Right cardiac atrium (tissue), 5 donors: ENCODE measurements at regions not wholly inside any gene's neighbourhood (a gene's known extent, or its start where the extent isn't known, plus 50 kb on each side); places are given as distances from the start of the nearest gene placed in this dataset.

Experiments
- ATAC-seq, 2 donors: fragments of 200-7000 bp; cut with Tn5 transposase; one replicate each; pipeline versions ENCODE4 v1.8.0 to v1.9.1; 2020; ENCODE audit warnings: moderate library complexity in 2 of 2, mild to moderate bottlenecking in 1 of 2
- DNase-seq, 3 donors: peaks; one replicate each; pipeline ENCODE4 v3.0.0-alpha.2; 2020
- H3K27ac ChIP-seq: one replicate; pipeline ENCODE4 v1.5.1; 2013; ENCODE audit warnings: mild to moderate bottlenecking, low read length, control low read depth, moderate library complexity
- H3K27me3 ChIP-seq: one replicate; pipeline ENCODE4 v1.6.1; 2013; ENCODE audit not compliant: control insufficient read depth, insufficient read depth
- H3K4me1 ChIP-seq: one replicate; pipeline ENCODE4 v1.6.1; 2013; ENCODE audit warnings: low read length; ENCODE audit not compliant: control insufficient read depth, insufficient read depth
- H3K4me3 ChIP-seq: one replicate; pipeline ENCODE4 v1.5.1; 2013; ENCODE audit warnings: low read length, control low read depth
- H3K9me3 ChIP-seq: one replicate; pipeline ENCODE4 v1.6.1; 2013; ENCODE audit warnings: low read length; ENCODE audit not compliant: control insufficient read depth
- WGBS: extraction: QIAGEN DNeasy Blood & Tissue Kit; methylation state at CpG from one replicate; pipeline ENCODE4 v1.1.7; 2013; 5-methylcytosine and 5-hydroxymethylcytosine counted together
- intact Hi-C, 4 donors: fragments of 100-400 bp; cut with DNase I; formaldehyde crosslinking; loops; one replicate each; pipeline versions ENCODE4 v1.11.0 to v1.14.0; 2022 to 2023
- donor health status: healthy with polysubstance abuse.
- donor health status: DM: no; HTN: yes; CAD: no.
- donor health status: DM: no; HTN: no; CAD: no.
- donor health status: DM: no; HTN: yes; CAD: no; lungs with severe emphysema.
- donor health status: DM: yes; HTN: yes; CAD: no.

GRCh38 chr22:26806445-26807175 lies 149.2 kb downstream of the MIAT start:
- Histone ChIP-seq H3K9me3 (no peaks in the 10 kb centered on the region), H3K27ac (no peak overlapping the region), H3K27me3 (no peaks in the 10 kb centered on the region), H3K4me1 (no peaks in the 10 kb centered on the region), H3K4me3 (no peak overlapping the region)
- 84% methylated on average over 14 of the region's 14 CpGs for WGBS
- intact Hi-C loops, result no loop called here
- DNase-seq (no peak), ATAC-seq (no peak)

- no peak overlapping the region for H3K27ac ChIP-seq
- DNase-seq, result no peak
- H3K27me3 ChIP-seq, result no peaks in the 10 kb centered on the region
- H3K4me1 ChIP-seq, result no peaks in the 10 kb centered on the region
- no peak overlapping the region for H3K4me3 ChIP-seq
- intact Hi-C loops, result no loop called here
- WGBS, result 71% methylated on average over 4 of the region's 4 CpGs
- no peaks in the 10 kb centered on the region for H3K9me3 ChIP-seq
- no peak for ATAC-seq
Observed at GRCh38 chr22:26811647-26811992, 154.2 kb downstream of the MIAT start.

GRCh38 chr22:26812731-26813130 lies 155.3 kb downstream of the MIAT start:
- no peaks in the 10 kb centered on the region for H3K4me1 ChIP-seq
- DNase-seq (no peak), ATAC-seq (no peak)
- H3K4me3 ChIP-seq, result no peak overlapping the region
- H3K27ac ChIP-seq, result no peak overlapping the region
- no peaks in the 10 kb centered on the region for H3K9me3 ChIP-seq
- intact Hi-C loops, result no loop called here
- no peaks in the 10 kb centered on the region for H3K27me3 ChIP-seq

- DNase-seq, result no peak
- Histone ChIP-seq H3K4me1 (no peaks in the 10 kb centered on the region), H3K9me3 (peaks cover 3% of the 10 kb centered on the region), H3K4me3 (no peak overlapping the region), H3K27ac (no peak overlapping the region), H3K27me3 (no peaks in the 10 kb centered on the region)
- WGBS, result 94% methylated on average over 4 of the region's 4 CpGs
- intact Hi-C loops, result no loop called here
- no peak for ATAC-seq
Observed at GRCh38 chr22:26816726-26817125, 159.3 kb downstream of the MIAT start.

- Histone ChIP-seq H3K4me3 (no peak overlapping the region), H3K27ac (no peak overlapping the region), H3K27me3 (no peaks in the 10 kb centered on the region), H3K9me3 (peaks cover 3% of the 10 kb centered on the region), H3K4me1 (no peaks in the 10 kb centered on the region)
- DNase-seq (no peak), ATAC-seq (no peak)
- 63% methylated on average over 4 of the region's 4 CpGs for WGBS
- intact Hi-C loops, result no loop called here
Observed at GRCh38 chr22:26817926-26818325, 160.5 kb downstream of the MIAT start.

GRCh38 chr22:26821854-26822253 lies 164.5 kb downstream of the MIAT start:
- DNase-seq (no peak), ATAC-seq (no peak)
- intact Hi-C loops, result no loop called here
- WGBS, result 83% methylated on average over 4 of the region's 4 CpGs
- Histone ChIP-seq H3K27me3 (no peaks in the 10 kb centered on the region), H3K4me3 (no peak overlapping the region), H3K27ac (no peak overlapping the region), H3K4me1 (no peaks in the 10 kb centered on the region), H3K9me3 (peaks cover 3% of the 10 kb centered on the region)

GRCh38 chr22:26822313-26822712 lies 164.9 kb downstream of the MIAT start:
- H3K27ac ChIP-seq, result no peak overlapping the region
- H3K9me3 ChIP-seq, result peaks cover 3% of the 10 kb centered on the region
- ATAC-seq (no peak), DNase-seq (no peak)
- WGBS, result 53% methylated on average over 2 of the region's 2 CpGs
- no peaks in the 10 kb centered on the region for H3K27me3 ChIP-seq
- no peaks in the 10 kb centered on the region for H3K4me1 ChIP-seq
- intact Hi-C loops, result no loop called here
- no peak overlapping the region for H3K4me3 ChIP-seq

- intact Hi-C loops, result no loop called here
- 84% methylated on average over 6 of the region's 6 CpGs for WGBS
- ATAC-seq, result no peak
- no peaks in the 10 kb centered on the region for H3K9me3 ChIP-seq
- H3K27me3 ChIP-seq, result no peaks in the 10 kb centered on the region
- H3K4me3 ChIP-seq, result no peak overlapping the region
- H3K27ac ChIP-seq, result no peak overlapping the region
- no peaks in the 10 kb centered on the region for H3K4me1 ChIP-seq
- no peak for DNase-seq
Observed at GRCh38 chr22:26823966-26824365, 166.6 kb downstream of the MIAT start.

GRCh38 chr22:26825960-26826935 lies 168.9 kb downstream of the MIAT start:
- DNase-seq (no peak), ATAC-seq (no peak)
- Histone ChIP-seq H3K9me3 (no peaks in the 10 kb centered on the region), H3K27me3 (no peaks in the 10 kb centered on the region), H3K4me1 (no peaks in the 10 kb centered on the region), H3K4me3 (no peak overlapping the region), H3K27ac (no peak overlapping the region)
- 75% methylated on average over 10 of the region's 10 CpGs for WGBS
- intact Hi-C loops, result no loop called here

GRCh38 chr22:26827611-26828010 lies 170.2 kb downstream of the MIAT start:
- DNase-seq, result no peak

GRCh38 chr22:26828311-26828710 lies 170.9 kb downstream of the MIAT start:
- Histone ChIP-seq H3K27me3 (no peaks in the 10 kb centered on the region), H3K4me3 (no peak overlapping the region), H3K9me3 (no peaks in the 10 kb centered on the region), H3K4me1 (no peaks in the 10 kb centered on the region), H3K27ac (no peak overlapping the region)
- DNase-seq (no peak), ATAC-seq (no peak)
- intact Hi-C loops, result no loop called here
- 92% methylated on average over 3 of the region's 3 CpGs for WGBS

More at GRCh38 chr22:26827611-26828010, 170.2 kb downstream of the MIAT start:
- no peak overlapping the region for H3K27ac ChIP-seq
- ATAC-seq, result no peak
- no peaks in the 10 kb centered on the region for H3K27me3 ChIP-seq
- no peaks in the 10 kb centered on the region for H3K4me1 ChIP-seq
- no peak overlapping the region for H3K4me3 ChIP-seq
- intact Hi-C loops, result no loop called here
- WGBS, result 81% methylated on average over 4 of the region's 4 CpGs
- H3K9me3 ChIP-seq, result no peaks in the 10 kb centered on the region
